GM19328 (cell line): ENCODE measurements at regions not wholly inside any gene's neighbourhood (a gene's known extent, or its start where the extent isn't known, plus 50 kb on each side); places are given as distances from the start of the nearest gene placed in this dataset.

Experiments used
- ATAC-seq: cut with Tn5 transposase; IDR thresholded peaks from one replicate; pipeline ENCODE4 v1.9.1; 2021; ENCODE audit warnings: mild to moderate bottlenecking, moderate library complexity; ENCODE audit not compliant: unreplicated experiment

DNA sequence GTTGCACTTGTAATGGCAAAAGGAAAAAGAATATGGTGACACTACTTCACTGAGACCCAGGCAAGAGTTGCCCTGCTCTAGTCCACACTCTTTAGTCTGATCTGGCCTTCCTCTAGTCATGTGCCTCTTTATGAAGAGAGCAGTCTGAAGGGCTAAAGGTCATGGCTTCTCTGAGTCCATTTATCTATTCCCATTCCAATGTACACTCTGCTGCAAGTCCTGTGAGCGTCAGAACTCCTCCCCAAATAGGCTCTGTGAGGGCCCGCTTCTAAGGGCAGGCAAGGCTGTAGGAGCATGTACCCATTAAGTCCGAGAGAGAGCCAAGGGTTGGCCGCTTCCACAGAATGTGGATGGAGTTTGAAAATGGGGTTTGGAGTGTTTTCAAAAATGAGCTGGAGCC is 209.3 kb downstream of the AHR start:
- no peak for ATAC-seq

DNA sequence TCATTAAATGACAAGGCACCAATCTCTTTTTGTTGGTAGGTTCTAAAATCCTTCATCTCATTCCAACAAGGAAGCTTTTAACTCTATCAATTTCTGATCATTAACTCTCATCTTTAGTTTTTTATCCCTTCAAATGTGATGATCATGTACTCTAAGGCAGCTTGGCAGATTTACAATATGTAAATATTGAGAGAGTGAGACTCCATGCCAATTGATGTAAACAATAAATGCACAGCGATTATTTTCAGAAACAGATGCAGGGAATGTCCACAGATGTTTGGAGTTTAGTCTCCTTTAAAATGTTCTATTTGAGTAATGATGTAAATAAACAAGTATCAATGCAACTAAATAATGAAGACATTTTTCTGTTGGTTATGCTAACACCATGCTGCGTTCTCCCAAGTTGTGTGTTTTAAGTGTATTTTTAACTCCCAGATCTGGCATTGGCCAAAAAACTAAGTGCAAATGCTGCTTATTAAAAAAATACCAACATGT is 213.8 kb downstream of the AHR start:
- no peak for ATAC-seq

DNA sequence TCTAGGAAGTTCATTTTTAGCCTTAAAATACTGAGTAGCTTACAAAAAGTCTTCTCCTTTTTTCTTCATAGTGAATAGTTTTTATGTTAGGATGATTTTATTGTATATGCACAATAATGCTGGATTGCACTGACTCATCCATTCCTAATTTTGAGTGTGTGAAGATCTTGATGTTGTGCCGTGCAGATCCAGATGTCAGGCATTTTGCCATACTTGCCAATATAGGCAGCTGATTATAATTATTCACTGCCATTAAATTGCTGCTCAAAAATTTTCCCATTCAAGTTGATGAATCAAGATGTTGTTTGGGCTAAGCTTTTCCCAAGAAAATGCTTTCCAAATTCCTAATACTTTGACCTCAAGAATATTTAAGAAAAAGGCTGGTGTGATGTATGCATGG is 218.3 kb downstream of the AHR start:
- no peak for ATAC-seq

DNA sequence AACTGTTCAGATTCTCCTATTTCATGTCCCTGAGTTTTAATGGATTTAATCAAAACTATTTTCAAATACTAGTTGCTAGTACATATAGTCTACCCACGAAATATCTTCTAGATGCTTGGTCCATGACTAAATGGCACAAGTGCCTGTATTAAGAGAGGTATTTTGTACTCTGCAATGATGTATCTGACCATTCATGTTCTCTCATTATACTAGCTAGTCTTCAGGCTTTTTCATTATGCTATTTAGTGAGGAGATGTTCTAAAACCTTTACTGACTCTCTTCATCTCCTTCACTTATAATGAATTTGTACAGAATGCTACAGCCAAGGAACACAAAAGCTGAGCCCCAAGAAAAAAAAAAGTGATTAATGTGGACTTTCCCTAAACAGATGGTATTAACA is 222.5 kb downstream of the AHR start:
- ATAC-seq: no peak

DNA sequence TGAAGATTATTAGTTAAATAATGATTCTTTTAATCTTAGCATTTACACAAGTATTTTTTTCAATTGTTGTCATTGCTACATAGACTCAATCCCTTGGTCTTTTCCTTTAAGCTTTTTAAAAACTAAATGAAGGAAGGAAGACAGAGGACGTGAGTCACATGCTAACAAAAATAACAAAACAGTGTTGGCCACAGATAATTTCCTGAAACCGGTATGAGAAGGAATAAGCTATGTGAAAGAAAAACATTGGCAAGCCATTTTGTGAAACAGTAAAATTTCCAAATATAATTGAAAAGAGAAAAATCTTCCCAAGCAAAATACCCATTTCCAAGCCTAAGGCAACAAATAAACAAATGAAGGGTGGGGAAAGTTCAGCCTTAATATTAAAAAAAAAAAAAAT is 223.0 kb downstream of the AHR start:
- no peak for ATAC-seq

DNA sequence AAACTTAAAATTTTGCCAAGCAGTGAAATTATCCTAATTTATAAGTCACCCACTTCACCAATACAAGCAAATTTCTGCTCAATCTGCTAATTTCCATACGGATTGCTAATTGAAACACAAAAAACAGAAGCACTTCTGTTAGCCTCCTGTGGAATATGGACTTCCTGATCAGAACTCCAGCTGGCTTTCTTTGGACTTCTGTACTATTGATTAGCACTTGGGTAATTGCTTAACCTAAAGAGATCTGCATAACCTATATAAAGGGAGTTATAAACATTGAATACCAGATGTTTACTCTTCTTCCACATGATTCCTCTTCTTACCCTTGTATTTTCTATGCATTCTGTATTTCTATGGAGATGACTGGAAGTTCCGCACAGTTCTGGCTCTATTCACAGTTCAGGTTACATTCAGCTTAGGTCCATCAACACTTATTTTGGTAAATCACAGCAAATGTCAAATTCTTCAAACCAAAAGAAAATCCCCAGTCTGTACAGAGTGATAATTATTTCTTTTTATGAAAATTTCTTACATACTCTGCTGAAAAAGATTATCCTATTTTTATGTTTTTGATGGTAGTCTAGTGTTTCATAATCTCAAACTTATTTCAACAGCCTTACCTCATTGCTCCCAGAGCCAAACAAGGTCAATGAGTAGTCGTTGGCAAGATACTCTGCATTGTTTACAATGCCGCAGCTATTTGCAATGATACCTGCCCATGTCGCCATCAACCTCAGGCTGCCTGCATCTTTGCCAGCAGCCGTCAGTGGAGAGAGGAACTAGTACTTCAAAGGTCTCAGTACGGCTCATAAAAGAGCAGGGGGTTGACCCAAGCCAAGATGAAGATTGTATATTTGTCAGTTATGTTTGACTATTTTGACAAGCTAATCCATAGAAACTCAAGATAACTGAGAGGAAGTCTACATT is 225.6 kb downstream of the AHR start:
- ATAC-seq: no peak

DNA sequence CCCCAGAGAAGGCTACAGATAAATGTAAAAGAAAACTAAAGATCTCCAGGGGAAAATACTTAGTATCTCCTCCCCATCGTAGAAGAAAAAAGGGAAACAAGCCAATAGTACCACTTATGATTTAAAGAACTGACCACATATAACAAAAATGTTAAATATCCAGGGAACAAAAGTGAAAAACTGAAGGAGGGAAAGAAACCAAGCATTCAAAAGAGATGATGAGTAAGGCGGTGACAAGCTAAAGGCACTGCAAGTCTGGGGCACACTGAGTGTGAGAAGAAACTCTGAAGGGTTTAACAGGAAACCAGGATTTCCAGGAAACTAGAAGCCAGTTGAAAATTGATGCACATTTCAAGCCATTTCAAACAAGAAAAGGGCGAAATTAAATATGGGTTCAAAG is 226.3 kb downstream of the AHR start:
- ATAC-seq: no peak

DNA sequence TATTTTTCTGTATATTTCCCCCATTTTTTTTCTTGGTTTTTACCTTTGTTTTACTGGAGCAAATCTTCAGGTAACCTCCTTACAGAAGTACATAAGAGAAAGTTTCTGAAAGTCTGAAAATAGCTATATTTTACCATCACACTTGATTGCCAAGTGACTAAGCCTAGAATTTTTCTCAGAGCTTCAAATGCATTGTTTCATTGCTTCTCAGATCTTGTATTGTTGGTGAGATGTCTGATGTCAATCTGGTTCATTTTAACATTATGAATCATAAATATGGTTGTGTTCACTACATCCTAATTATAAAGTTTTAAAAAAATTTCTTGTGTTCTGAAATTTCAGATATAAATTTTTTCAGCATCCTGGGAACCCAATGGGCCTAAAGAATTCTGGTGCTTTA is 228.2 kb downstream of the AHR start:
- no peak for ATAC-seq

DNA sequence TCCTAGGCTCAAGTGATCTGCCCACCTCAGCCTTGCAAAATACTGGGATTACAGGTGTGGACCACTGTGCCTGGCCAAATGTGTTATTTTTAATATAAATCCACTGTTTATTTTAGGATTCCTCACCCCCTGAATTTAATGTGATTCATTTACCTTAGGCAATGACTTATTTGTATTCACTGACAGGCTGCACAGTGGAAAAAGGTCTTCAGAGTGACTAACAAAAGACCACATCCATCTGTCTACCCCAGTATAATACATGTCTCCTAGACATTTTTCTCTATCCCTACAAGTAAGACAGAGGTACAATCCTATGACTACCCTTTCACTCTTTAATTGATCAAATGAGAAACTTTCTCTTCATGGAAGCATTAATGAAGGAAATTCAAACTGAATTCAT is 230.2 kb downstream of the AHR start:
- no peak for ATAC-seq

DNA sequence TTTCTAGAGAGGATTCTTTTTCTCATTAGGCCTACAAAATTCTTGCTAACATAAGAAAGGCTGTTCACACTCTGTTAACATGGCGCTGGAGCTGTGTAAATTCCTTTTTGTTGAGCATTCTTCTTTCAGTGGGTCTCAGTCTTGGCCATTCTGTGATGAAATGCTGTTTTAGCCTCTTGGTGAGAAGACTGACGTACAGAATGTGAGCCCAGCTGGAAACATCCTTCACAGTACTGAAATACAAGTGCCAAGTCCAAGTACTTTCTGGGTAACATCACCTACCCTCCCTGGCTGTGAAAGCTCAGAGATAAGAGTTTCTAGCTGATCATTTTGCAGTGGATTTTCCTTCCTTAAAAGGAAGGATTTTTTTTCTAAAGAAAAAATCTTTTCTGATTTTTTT is 231.8 kb downstream of the AHR start:
- ATAC-seq: no peak

DNA sequence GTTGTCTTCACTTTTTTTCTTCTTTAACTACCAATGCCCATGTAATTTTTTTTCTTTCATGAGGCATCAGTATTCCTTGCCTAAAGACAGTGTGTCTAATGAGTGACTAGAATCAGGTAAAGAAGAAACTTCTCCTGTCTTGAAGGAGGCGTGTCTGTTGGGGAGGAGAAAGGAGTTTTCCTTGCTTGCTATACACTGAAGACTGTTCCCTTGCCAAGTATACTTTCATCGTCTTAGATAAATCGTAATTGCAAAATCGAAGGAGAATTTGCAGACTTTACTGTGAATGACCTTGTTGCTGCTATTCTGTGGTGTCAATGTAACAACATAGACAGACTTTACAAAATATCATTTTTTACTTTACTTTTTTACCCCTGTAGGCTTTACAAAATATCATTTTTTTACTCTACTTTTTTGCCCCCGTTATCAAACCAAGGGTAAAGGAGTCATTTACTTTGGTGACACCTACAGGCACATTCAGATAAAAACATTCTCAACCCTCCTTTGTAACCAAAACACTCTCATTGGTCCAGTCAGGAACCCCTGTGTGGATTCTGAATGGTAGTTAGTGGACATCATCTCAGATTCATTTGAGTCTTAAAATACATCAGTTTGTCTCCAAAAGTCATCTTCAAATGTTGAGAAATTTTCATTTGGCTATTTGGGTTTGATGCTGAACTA is 232.4 kb downstream of the AHR start:
- peak; percentile 63 for ATAC-seq

DNA sequence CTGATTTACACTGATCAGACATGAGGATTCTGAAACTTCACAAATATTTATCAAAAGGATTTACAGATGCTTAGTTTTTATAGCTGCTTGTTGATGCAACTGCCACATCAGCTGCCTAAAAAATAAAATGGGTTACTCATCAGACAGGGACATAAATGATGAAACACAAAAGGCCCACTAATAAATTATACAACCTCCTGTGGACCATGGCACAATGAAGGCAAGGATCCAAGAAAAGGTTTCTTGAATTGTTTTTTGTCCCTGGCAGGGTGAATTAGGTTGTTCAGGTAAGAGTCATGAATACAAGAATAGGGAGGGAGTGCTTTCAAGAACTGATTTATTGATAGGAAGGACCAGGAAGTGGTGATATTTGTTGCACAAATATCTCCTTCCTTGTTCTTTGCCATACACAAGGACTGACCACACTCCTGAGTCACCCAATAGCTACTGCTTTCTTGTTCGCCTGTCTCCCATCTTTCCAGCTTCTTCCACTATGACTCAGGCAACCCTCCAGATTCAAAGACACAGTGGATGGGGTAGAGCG is 234.5 kb downstream of the AHR start:
- ATAC-seq: no peak

DNA sequence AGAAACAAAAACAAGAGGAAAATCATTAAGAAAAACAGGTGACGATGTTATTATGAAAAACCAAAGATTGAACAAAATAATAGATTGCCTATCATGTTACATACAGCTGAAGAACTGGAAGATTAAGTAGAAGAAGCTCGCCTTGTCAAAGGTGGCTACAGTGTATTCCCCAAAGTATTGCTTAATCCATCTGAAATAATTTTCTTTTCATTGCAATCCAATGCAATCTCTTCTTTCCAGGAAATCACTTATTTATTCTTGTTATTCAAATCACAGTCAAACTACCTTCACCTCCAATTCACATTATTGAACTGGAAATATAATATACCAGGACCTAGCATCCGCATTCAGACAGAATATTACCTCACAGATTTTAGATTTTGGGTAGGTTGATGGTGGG is 235.9 kb downstream of the AHR start:
- ATAC-seq: no peak

DNA sequence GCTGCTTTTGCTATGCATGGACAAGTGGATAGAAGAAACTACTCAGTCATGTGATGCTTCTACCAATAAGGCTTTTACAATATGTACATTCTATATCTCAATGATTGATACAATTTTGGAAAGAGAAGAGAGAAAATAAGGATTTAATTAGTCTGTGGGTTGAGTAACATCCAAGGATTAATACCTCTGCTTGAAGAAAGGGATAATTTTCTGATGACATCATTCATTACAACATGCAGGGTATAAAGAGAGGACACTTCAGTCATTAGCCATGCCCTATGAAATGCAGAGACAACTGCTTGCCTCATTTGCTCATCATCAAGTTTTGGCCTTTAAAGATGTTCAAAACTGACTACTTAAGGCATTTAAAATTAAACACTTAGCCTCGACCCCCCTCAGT is 237.3 kb downstream of the AHR start:
- no peak for ATAC-seq

DNA sequence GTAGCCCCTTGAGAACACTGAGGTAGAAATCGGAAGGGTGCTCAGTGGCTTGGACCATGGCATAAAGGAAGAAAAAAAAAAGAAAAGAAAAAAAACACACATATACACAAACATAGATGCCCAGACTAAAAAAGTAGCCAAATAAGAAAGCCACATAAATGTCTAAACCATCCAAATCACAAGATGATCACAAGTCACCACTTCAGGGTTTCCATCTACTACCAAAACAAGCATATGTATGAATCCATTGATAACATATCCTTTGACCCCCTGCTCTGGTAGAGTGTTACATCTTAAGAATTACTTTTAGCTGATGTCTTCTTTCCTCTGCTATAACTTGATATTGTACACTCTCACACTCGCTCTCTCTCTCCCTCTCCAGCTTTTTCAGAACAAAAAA is 245.9 kb downstream of the AHR start:
- no peak for ATAC-seq

DNA sequence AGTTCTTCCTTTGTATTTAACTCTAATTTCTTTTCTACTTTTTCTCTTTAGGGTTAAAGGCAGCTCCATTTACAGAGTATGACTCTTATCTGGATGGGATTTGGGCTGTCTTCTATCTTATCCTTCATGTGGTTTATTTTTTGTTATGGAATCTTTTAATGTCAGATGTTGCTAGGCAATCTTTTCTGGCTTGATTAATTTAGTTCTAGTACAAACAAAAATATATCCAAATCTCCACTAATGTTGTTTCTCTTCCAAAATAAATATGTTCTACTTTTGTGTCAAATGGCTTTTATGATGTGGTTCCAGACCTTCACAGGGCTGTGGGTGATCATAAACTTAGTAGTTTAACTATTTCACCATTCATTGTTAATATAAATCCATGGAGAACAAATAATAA is 246.9 kb downstream of the AHR start:
- ATAC-seq: no peak

DNA sequence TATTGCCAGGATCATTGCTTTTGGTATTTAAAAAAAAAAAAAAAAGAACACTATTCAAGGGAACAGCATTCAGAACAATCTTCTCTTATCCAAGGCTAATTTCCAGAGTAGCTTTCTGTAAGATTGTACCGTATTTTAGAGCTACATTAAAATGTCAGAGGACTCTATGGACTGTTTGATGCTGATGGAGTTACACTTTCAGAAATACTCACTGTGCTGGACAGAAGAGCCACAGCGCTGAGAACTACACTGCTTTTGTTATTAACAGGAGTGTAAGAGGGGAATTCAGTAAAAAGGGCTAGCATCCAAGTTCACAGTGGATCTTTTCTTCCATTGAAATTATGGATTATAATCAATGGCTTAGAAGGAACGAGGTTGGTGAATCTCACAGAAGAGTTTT is 247.7 kb downstream of the AHR start:
- ATAC-seq: no peak

DNA sequence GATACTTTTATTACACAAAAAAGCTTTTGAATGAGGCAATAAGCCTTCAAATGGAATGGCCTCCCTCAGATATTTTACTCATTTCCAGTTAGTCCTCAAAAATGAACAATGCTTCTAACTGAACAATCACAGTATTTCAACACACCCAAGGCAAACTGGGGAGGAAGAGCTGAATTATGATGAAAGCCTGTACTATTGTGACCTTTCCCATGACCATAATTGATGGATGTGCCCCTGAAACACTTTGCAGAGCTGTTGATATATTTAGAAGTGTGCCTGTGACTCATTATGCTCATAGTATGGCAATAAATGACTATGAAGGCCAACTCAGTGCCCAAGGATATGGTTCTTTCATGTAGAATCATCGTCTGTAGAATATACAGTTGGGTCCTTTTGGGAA is 248.1 kb downstream of the AHR start:
- ATAC-seq: no peak

DNA sequence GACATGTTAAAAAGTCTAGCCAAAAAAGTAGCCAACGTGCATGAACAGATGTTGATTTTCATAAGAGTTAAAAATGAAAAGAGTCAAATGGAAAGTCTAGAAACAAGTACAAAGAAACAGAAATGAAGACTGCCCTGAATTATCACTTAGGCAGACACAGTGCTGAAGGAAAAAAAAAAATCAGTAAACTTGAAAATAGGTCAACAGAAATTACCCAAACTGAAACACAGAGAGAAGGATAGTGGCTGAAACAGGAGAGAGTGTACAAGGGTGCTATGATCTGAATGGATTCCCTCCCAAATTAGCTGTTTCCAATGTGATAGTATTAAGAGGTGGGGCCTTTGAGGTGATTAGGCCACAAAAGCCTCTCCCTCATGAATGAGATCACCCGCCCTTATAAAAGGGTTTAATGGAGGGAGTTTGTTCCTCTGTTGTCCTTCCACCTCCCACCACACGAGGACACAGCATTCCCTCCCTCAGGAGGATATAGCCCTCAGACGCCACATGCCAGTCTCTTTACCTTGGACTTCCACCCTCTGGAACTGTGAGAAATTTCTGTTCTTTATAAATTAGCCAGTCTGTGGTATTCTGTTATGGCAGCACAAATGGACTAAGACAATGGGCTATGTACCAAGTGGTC is 249.7 kb downstream of the AHR start:
- ATAC-seq: no peak

DNA sequence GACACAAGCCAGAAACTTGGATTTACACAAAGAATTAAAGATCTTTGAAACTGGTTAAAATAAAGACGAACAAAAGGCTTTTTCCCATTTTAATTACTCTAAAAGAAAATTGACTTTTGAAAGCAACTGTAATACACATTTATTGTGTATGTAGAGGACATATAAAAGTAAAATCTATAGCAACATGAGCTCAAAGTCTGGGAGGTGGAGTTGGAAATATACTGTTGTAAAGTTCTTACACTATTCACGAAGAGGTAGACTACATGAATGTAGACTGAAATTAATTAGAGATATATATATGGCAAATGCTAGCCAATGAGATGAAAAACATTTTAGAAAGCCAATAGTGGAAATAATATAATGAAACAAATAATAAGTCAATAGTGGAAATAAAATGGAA is 251.0 kb downstream of the AHR start:
- no peak for ATAC-seq

DNA sequence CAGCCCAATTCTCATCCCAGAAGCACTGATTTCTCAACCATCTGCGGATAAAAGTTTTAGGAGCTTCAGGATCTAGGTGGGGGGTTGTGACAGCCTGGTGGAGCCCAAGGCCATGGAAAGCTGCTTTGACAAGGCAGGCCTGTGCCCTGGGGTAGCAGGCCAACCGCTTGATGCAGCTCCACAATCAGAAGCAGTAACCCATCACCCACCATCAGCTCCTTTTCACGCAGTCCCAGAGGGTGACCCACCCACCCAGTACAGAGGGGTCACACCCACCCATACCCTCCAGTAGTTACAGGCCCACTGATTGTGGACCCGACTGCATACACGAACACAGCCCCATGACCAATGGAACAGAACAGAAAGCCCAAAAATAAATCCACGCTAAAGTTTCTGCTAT is 253.9 kb downstream of the AHR start:
- no peak for ATAC-seq

DNA sequence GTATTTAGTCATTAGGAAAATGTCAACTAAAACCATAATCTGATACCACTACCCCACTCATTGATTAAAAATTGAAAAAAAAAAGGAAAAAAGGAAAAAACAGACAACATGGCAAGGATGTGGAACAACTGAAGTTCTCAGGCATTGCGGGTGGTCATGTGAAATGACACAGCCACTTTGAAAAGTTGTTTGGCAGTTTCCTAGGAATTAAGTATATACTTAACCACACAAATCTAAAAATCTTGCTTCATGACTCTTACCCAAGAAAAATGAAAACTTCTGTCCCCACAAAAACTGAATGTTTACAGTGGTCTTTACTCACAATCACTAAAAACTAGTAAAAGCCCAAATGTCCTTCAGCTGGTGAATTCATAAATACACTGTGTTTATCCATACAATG is 254.5 kb downstream of the AHR start:
- ATAC-seq: no peak
